ENCODE measurements at regions not wholly inside any gene's neighbourhood (a gene's known extent, or its start where the extent isn't known, plus 50 kb on each side); places are given as distances from the start of the nearest gene placed in this dataset.

DNA sequence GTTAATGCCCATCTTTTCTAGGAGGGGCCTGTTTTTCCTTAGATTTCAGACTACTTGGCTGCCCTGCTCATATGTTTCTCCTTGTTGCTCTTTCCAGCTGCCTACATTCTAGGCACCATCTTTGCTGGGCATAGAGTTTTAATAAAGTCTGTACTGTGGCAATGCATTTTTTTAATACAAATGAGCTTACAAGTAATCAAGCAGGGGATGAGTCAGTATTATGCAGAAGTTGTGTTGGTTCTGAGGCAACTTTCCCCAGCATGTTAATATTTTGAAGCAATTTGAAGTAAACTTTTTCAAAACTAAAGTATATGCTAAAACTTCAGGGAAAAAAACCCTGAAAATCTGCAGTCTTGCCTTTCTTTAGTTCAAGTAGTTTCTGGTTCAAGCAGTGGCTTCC is 372.0 kb upstream of the GATB start:
- Histone ChIP-seq H4K91ac (ENCODE audit: insufficient read length, low read depth, low read length) (no peak overlapping the region), H3K79me2 (ENCODE audit: insufficient read depth, low read length) (no peaks in the 10 kb centered on the region)

More for the DNA sequence above, 372.0 kb upstream of the GATB start:
- H3K4me1 ChIP-seq (ENCODE audit: insufficient read depth, low read length) = no peaks in the 10 kb centered on the region
- H2BK120ac ChIP-seq (ENCODE audit: low read depth, low read length, poor library complexity, severe bottlenecking) = no peak overlapping the region
- H2BK12ac ChIP-seq (ENCODE audit: insufficient read length, low read depth, low read length) = no peak overlapping the region
- no peaks in the 10 kb centered on the region for H3K9me3 ChIP-seq (ENCODE audit: control insufficient read depth, low read depth, low read length)
- H3K23me2 ChIP-seq (ENCODE audit: insufficient read length, low read depth, low read length, poor library complexity, severe bottlenecking) = no peaks in the 10 kb centered on the region
- no peak overlapping the region for H3K18ac ChIP-seq (ENCODE audit: insufficient read length, low read depth, low read length)
- TF ChIP-seq, protein P1, sequence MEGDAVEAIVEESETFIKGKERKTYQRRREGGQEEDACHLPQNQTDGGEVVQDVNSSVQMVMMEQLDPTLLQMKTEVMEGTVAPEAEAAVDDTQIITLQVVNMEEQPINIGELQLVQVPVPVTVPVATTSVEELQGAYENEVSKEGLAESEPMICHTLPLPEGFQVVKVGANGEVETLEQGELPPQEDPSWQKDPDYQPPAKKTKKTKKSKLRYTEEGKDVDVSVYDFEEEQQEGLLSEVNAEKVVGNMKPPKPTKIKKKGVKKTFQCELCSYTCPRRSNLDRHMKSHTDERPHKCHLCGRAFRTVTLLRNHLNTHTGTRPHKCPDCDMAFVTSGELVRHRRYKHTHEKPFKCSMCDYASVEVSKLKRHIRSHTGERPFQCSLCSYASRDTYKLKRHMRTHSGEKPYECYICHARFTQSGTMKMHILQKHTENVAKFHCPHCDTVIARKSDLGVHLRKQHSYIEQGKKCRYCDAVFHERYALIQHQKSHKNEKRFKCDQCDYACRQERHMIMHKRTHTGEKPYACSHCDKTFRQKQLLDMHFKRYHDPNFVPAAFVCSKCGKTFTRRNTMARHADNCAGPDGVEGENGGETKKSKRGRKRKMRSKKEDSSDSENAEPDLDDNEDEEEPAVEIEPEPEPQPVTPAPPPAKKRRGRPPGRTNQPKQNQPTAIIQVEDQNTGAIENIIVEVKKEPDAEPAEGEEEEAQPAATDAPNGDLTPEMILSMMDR (conservative IDR thresholded peaks at IDR 0.05) = no peak
- no peak overlapping the region for H2BK20ac ChIP-seq (ENCODE audit: low read depth, low read length, poor library complexity, severe bottlenecking)
- no peak overlapping the region for H3K23ac ChIP-seq (ENCODE audit: insufficient read length, low read depth, low read length)
- H3K56ac ChIP-seq (ENCODE audit: insufficient read length, low read depth, low read length) = no peak overlapping the region
- H3T11ph ChIP-seq (ENCODE audit: low read length) = no peak overlapping the region
- no peak overlapping the region for H2AK5ac ChIP-seq (ENCODE audit: insufficient read length, low read length)
- no peaks in the 10 kb centered on the region for H3K4me1 Mint-ChIP-seq
- H4K5ac ChIP-seq (ENCODE audit: insufficient read length, low read depth, low read length) = no peak overlapping the region
- no peak overlapping the region for H3K27ac Mint-ChIP-seq
- no peak overlapping the region for H4K8ac ChIP-seq (replicated peaks; ENCODE audit: insufficient read length, low read depth, low read length)
- H4K20me1 ChIP-seq (ENCODE audit: control insufficient read depth, insufficient read depth, insufficient read length) = no peaks in the 10 kb centered on the region
- no peak for DNase-seq
- H3K27me3 Mint-ChIP-seq (ENCODE audit: low read depth) = no peaks in the 10 kb centered on the region; the same call in none of the 2 replicates
- no peak overlapping the region for H3K9ac ChIP-seq (ENCODE audit: extremely low read depth, insufficient read length, low read length)
- H2BK5ac ChIP-seq (ENCODE audit: insufficient read length, low read length) = no peak overlapping the region
- H2AFZ ChIP-seq (ENCODE audit: low read length) = no peak overlapping the region
- H2BK15ac ChIP-seq (ENCODE audit: low read depth, low read length) = no peak overlapping the region
- H3K79me1 ChIP-seq (ENCODE audit: insufficient read depth, low read depth, low read length, poor library complexity, severe bottlenecking) = no peaks in the 10 kb centered on the region
- no peak overlapping the region for H3K4me2 ChIP-seq (ENCODE audit: insufficient read depth, insufficient read length, low read length)
- H3K27me3 ChIP-seq (ENCODE audit: insufficient read depth, low read length) = no peaks in the 10 kb centered on the region
- no peak overlapping the region for H3K4ac ChIP-seq (ENCODE audit: low read depth, low read length)
- H3K4me3 Mint-ChIP-seq = no peak overlapping the region
- no peaks in the 10 kb centered on the region; a peak in 1 of 5 replicates for H3K9me3 Mint-ChIP-seq
- no peak overlapping the region for H3K14ac ChIP-seq (ENCODE audit: insufficient read depth, low read length)
- no peak overlapping the region for H3K27ac ChIP-seq (ENCODE audit: insufficient read length, low read depth, low read length)
- no peaks in the 10 kb centered on the region for H3K36me3 Mint-ChIP-seq (ENCODE audit: insufficient read depth in 1 of 3, low read depth in 3 of 3)
